ENCODE measurements at regions not wholly inside any gene's neighbourhood (a gene's known extent, or its start where the extent isn't known, plus 50 kb on each side); places are given as distances from the start of the nearest gene placed in this dataset.

DNA sequence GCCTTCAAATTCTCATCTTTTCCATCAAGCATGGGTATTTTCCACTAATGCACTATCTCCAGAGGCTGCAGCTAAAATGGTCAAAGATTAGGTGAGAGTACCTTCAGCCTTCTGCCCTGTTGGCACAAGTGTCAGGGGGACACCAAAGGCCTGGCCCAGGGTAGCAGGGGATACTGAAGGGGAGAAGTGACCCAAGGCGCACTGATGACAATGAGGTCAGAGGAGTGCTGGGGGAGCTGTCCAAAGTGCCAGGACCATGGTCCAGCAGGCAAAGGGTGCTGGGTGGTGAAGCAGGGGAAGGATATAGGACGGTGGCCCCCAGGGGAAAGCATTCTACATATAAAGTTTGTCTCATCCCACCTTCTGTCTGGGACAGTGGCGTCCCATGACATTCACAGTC lies 303.4 kb downstream of the SMAD2 start (continued):
- no peak for TF ChIP-seq ZSCAN20 (CRISPR knock-in tag; IDR thresholded peaks at IDR 0.05)

DNA sequence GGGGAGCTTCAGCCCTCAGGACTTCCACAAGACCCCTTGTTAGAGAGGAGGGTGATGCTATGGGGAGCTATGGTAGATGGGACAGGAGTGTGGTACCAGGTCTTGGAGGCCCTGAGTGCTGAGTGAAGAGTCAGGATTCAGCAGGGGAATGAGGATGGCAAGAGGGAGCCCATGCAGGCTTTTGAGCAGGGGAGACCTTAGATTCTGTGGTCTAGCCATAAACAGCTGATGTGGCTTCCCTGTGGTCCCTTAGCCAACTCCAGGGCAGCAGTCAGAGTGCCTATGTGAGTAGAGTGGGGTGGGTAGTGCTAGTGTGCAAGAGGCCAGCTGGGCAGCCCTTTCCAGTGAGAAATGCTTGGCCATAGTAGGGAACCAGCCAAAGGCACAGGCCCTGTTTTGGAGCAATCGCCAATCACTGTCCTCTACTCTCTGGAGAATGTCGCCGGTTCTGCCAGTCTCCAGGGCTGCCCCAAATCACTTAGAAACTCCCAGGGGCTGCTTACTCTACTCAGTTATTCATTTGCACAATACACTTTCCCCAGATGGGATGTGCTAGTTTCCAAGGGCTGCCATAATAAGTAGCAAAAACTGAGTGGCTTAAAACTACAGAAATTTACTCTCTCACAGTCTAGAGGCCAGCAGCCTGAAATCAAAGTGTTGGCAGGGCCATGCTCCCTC lies 310.5 kb downstream of the SMAD2 start:
- no peak for FAIRE-seq
- 10% methylated on average over 3 of the region's 3 CpGs for WGBS (ENCODE audit: missing lambda C conversion rate)

DNA sequence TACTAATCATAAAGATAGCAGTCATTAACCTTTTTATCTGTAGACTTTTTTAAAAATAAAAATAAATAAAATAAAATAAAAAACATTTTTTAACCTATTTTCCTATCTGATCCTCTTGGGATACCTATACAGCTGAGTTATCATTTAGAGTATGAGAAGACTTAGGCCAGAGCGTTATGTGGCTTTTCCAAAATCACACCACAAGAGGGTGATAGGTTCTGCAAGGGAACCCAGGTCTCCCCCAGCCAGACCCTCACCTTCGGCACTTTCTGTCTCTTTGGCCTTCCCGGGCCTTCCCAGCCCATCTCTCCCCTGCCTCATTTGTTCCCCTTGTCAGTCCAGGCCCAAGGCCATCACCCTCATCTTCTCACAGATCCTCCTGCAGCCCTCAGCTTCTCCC lies 311.7 kb downstream of the SMAD2 start:
- TF ChIP-seq CEBPB (IDR thresholded peaks at IDR 0.05) (no peak), SREBF2 (IDR thresholded peaks at IDR 0.05) (no peak), HDAC2 (IDR thresholded peaks at IDR 0.05) (no peak), CBX8 (IDR thresholded peaks at IDR 0.05) (no peak), BHLHE40 (IDR thresholded peaks at IDR 0.05; ENCODE audit: low read depth, low read length) (no peak), RFX5 (IDR thresholded peaks at IDR 0.05) (no peak), GATA3 (IDR thresholded peaks at IDR 0.05; ENCODE audit: borderline replicate concordance) (no peak), POLR2AphosphoS2 (conservative IDR thresholded peaks at IDR 0.05; ENCODE audit: low read length) (no peak), EHF (CRISPR knock-in tag; IDR thresholded peaks at IDR 0.05) (no peak), HOXB13 (CRISPR knock-in tag; IDR thresholded peaks at IDR 0.05; ENCODE audit: low read depth) (no peak), RAD21 (conservative IDR thresholded peaks at IDR 0.05 in 1 of 2, IDR thresholded peaks at IDR 0.05 in 1 of 2) (no peak), ZSCAN20 (CRISPR knock-in tag; IDR thresholded peaks at IDR 0.05) (no peak), TP53 (CRISPR knock-in tag; IDR thresholded peaks at IDR 0.05) (no peak), POLR2A (IDR thresholded peaks at IDR 0.05; ENCODE audit: low read length) (no peak), FOSB (CRISPR knock-in tag; IDR thresholded peaks at IDR 0.05) (no peak), FOSL2 (IDR thresholded peaks at IDR 0.05) (no peak), FOSL2 (CRISPR knock-in tag; IDR thresholded peaks at IDR 0.05) (no peak), RARB (CRISPR knock-in tag; IDR thresholded peaks at IDR 0.05) (no peak)
- TF ChIP-seq, protein P1, sequence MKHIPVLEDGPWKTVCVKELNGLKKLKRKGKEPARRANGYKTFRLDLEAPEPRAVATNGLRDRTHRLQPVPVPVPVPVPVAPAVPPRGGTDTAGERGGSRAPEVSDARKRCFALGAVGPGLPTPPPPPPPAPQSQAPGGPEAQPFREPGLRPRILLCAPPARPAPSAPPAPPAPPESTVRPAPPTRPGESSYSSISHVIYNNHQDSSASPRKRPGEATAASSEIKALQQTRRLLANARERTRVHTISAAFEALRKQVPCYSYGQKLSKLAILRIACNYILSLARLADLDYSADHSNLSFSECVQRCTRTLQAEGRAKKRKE (CRISPR knock-in tag; IDR thresholded peaks at IDR 0.05; ENCODE audit: low read depth): no peak
- FAIRE-seq: no peak
- Histone ChIP-seq H3K27ac (no peak overlapping the region), H3K9me3 (no peaks in the 10 kb centered on the region), H3K4me1 (no peaks in the 10 kb centered on the region), H3K4me2 (no peak overlapping the region), H3K4me3 (no peak overlapping the region)
- ChIA-PET POLR2A (no interaction called here), CTCF (no interaction called here)
- no peak for ATAC-seq
- DNase-seq (ENCODE audit: low read depth in 1 of 2, low spot score in 1 of 2): no peak
- whole genome bisulfite sequencing (ENCODE audit: missing lambda C conversion rate): 23% methylated on average over 3 of the region's 3 CpGs

More for the DNA sequence above, 310.5 kb downstream of the SMAD2 start:
- Histone ChIP-seq H3K27ac (no peak overlapping the region), H3K9me3 (no peaks in the 10 kb centered on the region), H3K4me3 (no peak overlapping the region), H3K4me2 (no peak overlapping the region), H3K4me1 (no peaks in the 10 kb centered on the region)
- DNase-seq (ENCODE audit: low read depth in 1 of 2, low spot score in 1 of 2) (no peak), ATAC-seq (no peak)
- POLR2A ChIA-PET: no interaction called here
- CTCF ChIA-PET: interaction anchor here (0.6 kb wide), 1 partner anchor 93 kb away, joined by 3 read pairs; no protein-coding TSS in a partner anchor
- TF ChIP-seq ESRRA (IDR thresholded peaks at IDR 0.05; ENCODE audit: borderline replicate concordance, low read length): no peak
- no peak for TF ChIP-seq POLR2AphosphoS2 (conservative IDR thresholded peaks at IDR 0.05; ENCODE audit: low read length)
- no peak for TF ChIP-seq ZC3H11A (IDR thresholded peaks at IDR 0.05)
- no peak for TF ChIP-seq SMC3 (IDR thresholded peaks at IDR 0.05)
- no peak for TF ChIP-seq GATA3 (IDR thresholded peaks at IDR 0.05; ENCODE audit: borderline replicate concordance)
- TF ChIP-seq, protein P1 (CRISPR knock-in tag; IDR thresholded peaks at IDR 0.05; ENCODE audit: low read depth): no peak
- TF ChIP-seq FOSB (CRISPR knock-in tag; IDR thresholded peaks at IDR 0.05): no peak
- TF ChIP-seq, protein P2, sequence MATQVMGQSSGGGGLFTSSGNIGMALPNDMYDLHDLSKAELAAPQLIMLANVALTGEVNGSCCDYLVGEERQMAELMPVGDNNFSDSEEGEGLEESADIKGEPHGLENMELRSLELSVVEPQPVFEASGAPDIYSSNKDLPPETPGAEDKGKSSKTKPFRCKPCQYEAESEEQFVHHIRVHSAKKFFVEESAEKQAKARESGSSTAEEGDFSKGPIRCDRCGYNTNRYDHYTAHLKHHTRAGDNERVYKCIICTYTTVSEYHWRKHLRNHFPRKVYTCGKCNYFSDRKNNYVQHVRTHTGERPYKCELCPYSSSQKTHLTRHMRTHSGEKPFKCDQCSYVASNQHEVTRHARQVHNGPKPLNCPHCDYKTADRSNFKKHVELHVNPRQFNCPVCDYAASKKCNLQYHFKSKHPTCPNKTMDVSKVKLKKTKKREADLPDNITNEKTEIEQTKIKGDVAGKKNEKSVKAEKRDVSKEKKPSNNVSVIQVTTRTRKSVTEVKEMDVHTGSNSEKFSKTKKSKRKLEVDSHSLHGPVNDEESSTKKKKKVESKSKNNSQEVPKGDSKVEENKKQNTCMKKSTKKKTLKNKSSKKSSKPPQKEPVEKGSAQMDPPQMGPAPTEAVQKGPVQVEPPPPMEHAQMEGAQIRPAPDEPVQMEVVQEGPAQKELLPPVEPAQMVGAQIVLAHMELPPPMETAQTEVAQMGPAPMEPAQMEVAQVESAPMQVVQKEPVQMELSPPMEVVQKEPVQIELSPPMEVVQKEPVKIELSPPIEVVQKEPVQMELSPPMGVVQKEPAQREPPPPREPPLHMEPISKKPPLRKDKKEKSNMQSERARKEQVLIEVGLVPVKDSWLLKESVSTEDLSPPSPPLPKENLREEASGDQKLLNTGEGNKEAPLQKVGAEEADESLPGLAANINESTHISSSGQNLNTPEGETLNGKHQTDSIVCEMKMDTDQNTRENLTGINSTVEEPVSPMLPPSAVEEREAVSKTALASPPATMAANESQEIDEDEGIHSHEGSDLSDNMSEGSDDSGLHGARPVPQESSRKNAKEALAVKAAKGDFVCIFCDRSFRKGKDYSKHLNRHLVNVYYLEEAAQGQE (IDR thresholded peaks at IDR 0.05): no peak
- TF ChIP-seq RFX5 (IDR thresholded peaks at IDR 0.05): no peak
- TF ChIP-seq, protein P3, sequence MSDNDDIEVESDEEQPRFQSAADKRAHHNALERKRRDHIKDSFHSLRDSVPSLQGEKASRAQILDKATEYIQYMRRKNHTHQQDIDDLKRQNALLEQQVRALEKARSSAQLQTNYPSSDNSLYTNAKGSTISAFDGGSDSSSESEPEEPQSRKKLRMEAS (IDR thresholded peaks at IDR 0.05): no peak
- no peak for TF ChIP-seq FOXS1 (CRISPR knock-in tag; IDR thresholded peaks at IDR 0.05)
- TF ChIP-seq, protein P4, sequence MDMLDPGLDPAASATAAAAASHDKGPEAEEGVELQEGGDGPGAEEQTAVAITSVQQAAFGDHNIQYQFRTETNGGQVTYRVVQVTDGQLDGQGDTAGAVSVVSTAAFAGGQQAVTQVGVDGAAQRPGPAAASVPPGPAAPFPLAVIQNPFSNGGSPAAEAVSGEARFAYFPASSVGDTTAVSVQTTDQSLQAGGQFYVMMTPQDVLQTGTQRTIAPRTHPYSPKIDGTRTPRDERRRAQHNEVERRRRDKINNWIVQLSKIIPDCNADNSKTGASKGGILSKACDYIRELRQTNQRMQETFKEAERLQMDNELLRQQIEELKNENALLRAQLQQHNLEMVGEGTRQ (IDR thresholded peaks at IDR 0.05): no peak
- TF ChIP-seq RARB (CRISPR knock-in tag; IDR thresholded peaks at IDR 0.05): no peak

Data from A549 (cell line).